ENCODE measurements at regions not wholly inside any gene's neighbourhood (a gene's known extent, or its start where the extent isn't known, plus 50 kb on each side); places are given as distances from the start of the nearest gene placed in this dataset.

DNA sequence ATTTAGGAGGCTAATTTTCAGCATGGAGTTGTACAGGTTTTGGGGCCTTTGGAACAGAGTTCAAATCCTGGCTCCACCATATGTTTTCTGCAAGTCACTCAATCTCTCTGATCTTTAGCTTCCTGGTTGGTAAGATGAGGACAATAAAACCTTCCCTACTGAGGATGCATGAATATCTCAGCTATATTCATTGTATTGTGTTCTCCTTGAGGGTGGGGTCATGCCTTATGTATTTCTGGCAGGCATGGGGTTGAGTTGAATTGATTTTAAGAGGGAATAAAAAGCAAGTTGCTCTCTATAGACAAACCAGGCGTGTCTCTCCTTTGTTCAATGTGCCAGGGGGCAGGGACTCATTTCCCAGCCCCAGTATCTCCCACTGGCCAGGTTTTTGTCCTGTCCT lies 173.1 kb downstream of the C12orf75 start:
- TF ChIP-seq POLR2A (IDR thresholded peaks at IDR 0.05; ENCODE audit: borderline replicate concordance, extremely low read depth, insufficient read depth, insufficient read length) (no peak), EZH2 (IDR thresholded peaks at IDR 0.05) (no peak), POLR2AphosphoS5 (IDR thresholded peaks at IDR 0.05; ENCODE audit: low read depth, low read length) (no peak)
- TF ChIP-seq, protein P1, sequence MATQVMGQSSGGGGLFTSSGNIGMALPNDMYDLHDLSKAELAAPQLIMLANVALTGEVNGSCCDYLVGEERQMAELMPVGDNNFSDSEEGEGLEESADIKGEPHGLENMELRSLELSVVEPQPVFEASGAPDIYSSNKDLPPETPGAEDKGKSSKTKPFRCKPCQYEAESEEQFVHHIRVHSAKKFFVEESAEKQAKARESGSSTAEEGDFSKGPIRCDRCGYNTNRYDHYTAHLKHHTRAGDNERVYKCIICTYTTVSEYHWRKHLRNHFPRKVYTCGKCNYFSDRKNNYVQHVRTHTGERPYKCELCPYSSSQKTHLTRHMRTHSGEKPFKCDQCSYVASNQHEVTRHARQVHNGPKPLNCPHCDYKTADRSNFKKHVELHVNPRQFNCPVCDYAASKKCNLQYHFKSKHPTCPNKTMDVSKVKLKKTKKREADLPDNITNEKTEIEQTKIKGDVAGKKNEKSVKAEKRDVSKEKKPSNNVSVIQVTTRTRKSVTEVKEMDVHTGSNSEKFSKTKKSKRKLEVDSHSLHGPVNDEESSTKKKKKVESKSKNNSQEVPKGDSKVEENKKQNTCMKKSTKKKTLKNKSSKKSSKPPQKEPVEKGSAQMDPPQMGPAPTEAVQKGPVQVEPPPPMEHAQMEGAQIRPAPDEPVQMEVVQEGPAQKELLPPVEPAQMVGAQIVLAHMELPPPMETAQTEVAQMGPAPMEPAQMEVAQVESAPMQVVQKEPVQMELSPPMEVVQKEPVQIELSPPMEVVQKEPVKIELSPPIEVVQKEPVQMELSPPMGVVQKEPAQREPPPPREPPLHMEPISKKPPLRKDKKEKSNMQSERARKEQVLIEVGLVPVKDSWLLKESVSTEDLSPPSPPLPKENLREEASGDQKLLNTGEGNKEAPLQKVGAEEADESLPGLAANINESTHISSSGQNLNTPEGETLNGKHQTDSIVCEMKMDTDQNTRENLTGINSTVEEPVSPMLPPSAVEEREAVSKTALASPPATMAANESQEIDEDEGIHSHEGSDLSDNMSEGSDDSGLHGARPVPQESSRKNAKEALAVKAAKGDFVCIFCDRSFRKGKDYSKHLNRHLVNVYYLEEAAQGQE (IDR thresholded peaks at IDR 0.05; ENCODE audit: low read depth), result no peak
- TF ChIP-seq, protein P2, sequence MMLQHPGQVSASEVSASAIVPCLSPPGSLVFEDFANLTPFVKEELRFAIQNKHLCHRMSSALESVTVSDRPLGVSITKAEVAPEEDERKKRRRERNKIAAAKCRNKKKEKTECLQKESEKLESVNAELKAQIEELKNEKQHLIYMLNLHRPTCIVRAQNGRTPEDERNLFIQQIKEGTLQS (IDR thresholded peaks at IDR 0.05), result no peak
